ENCODE measurements at regions not wholly inside any gene's neighbourhood (a gene's known extent, or its start where the extent isn't known, plus 50 kb on each side); places are given as distances from the start of the nearest gene placed in this dataset.

DNA sequence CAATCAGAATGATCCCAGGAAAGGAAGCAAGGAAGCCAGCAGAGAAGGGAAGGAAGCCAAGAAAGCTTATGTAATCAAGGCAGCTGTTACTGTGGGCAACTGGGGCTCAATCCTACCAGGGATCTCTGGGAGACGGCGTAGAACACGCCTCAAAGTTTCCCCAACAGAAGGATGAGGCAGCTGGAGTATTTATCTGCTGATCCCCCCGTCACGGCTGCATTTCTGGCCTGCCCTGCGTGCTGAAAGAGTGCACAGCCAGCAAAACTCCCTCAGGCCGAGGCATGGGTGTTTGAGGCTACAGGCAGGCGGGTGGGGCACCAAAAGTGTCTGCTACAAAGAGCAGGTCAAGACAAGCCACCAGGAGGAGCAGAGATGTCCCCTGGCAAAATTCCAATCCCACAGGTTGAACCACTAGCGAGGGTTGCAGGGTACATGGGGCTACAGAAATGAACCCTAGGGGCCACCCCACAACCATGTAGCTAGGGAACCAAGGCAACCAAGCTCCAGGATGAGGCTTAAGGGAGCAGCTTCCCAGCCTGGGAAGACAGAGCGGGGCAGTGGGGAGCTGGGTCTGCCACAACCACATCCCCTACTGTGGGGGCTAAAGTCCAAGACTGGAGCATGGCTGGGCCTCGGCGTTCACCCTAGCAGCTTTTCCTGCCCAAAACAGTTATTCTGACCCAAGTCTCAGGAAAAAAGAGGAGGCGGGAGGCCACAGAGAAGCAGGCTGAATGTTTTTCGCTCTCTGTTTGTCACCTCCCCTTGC is 113.4 kb downstream of the BCOR start:
- intact Hi-C loops (cut with DNase I) = no loop called here
- no peaks in the 10 kb centered on the region for H3K27me3 ChIP-seq (ENCODE audit: low read depth)
- H3K27ac ChIP-seq = no peak overlapping the region
- peaks cover 11% of the 10 kb centered on the region for H3K4me1 ChIP-seq
- H3K9me3 ChIP-seq = no peaks in the 10 kb centered on the region
- TF ChIP-seq CTCF (IDR thresholded peaks at IDR 0.05) = no peak
- no peaks in the 10 kb centered on the region for H3K36me3 ChIP-seq
- no peak for DNase-seq
- ATAC-seq = no peak
- no peak overlapping the region for H3K4me3 ChIP-seq

DNA sequence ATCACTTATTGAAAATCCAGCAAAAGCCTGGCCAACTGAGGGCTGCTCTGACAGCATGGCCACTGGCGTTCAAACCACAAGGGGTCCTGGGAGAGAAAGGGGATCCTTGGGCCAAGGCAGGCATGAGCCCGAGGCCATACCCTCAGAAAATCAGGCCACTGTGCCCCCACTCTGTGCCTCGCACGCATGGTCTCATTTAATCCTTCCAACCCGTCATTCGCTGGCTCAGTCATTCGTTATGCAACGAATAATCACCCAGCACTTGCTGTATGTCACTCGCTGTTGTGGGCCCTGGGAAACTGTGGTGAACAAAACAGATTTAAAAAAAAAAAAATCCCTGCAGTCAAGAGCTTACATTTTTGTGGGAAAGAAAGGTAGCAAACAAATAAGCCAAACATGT is 112.7 kb downstream of the BCOR start:
- no peak overlapping the region for H3K27ac ChIP-seq
- DNase-seq (no peak), ATAC-seq (no peak)
- no peaks in the 10 kb centered on the region for H3K27me3 ChIP-seq (ENCODE audit: low read depth)
- peaks cover 11% of the 10 kb centered on the region for H3K4me1 ChIP-seq
- H3K4me3 ChIP-seq = no peak overlapping the region
- no peaks in the 10 kb centered on the region for H3K36me3 ChIP-seq
- no peaks in the 10 kb centered on the region for H3K9me3 ChIP-seq
- no peak for TF ChIP-seq CTCF (IDR thresholded peaks at IDR 0.05)
- intact Hi-C loops (cut with DNase I) = no loop called here

DNA sequence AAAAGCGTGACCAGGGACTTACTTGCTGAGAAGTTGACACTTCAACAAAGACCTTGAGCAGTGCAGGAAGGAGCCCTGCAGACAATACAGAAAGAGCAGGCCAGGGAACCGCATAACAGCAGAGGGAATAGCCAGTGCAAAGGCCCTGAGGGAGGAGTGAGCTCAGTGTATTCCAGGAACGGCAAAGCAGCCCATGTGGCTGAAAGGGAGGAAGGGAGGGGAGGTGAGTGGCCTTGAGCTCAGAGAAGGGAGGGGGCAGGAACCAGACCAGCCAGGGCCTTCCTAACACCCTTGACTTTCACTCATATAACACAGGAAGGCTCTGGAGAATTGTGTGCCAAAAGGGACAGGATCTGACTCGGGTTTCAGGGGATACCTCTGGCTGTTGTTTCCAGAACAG is 112.2 kb downstream of the BCOR start:
- intact Hi-C loops (cut with DNase I) = no loop called here
- Histone ChIP-seq H3K4me3 (no peak overlapping the region), H3K36me3 (no peaks in the 10 kb centered on the region), H3K27ac (no peak overlapping the region), H3K4me1 (peaks cover 11% of the 10 kb centered on the region), H3K9me3 (no peaks in the 10 kb centered on the region), H3K27me3 (ENCODE audit: low read depth) (no peaks in the 10 kb centered on the region)
- TF ChIP-seq CTCF (IDR thresholded peaks at IDR 0.05) = no peak
- ATAC-seq (no peak), DNase-seq (no peak)

DNA sequence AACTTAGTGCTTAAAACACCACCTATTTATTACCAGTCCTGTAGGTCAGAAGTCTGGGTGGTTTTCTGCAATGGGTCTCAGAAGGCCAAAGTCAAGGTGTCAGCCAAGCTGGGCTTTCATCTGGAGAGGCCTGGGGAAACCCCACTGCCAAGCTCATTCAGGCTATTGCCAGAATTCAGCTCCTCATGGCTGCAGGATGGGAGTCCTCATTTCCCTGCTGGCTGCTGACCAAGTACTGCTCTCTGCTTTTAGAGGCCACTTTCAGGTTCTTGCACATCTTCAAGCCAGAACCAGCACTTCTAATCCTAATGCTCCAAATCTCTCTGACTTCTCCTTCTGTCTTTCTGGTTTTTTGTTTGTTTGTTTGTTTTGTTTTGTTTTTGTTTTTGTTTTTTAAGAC is 109.3 kb downstream of the BCOR start:
- intact Hi-C loops (cut with DNase I) = no loop called here
- ATAC-seq = no peak
- no peak for DNase-seq

GRCh38 chrX:39990388-39990787 is 107.4 kb downstream of the BCOR start:
- H3K9me3 ChIP-seq = no peaks in the 10 kb centered on the region
- no peak overlapping the region for H3K27ac ChIP-seq
- no peak overlapping the region for H3K4me3 ChIP-seq
- H3K27me3 ChIP-seq (ENCODE audit: low read depth) = no peaks in the 10 kb centered on the region
- intact Hi-C loops (cut with DNase I) = no loop called here
- TF ChIP-seq CTCF (IDR thresholded peaks at IDR 0.05) = no peak
- no peaks in the 10 kb centered on the region for H3K4me1 ChIP-seq
- no peak for ATAC-seq
- no peaks in the 10 kb centered on the region for H3K36me3 ChIP-seq
- DNase-seq = no peak

More for the DNA sequence above, 109.3 kb downstream of the BCOR start:
- TF ChIP-seq CTCF (IDR thresholded peaks at IDR 0.05) = no peak
- H3K4me3 ChIP-seq = no peak overlapping the region
- H3K9me3 ChIP-seq = no peaks in the 10 kb centered on the region
- H3K27ac ChIP-seq = no peak overlapping the region
- H3K4me1 ChIP-seq = peaks cover 11% of the 10 kb centered on the region
- H3K27me3 ChIP-seq (ENCODE audit: low read depth) = no peaks in the 10 kb centered on the region
- no peaks in the 10 kb centered on the region for H3K36me3 ChIP-seq

Measured in lower lobe of right lung (tissue), 2 donors.